ENCODE measurements at regions not wholly inside any gene's neighbourhood (a gene's known extent, or its start where the extent isn't known, plus 50 kb on each side); places are given as distances from the start of the nearest gene placed in this dataset.

DNA sequence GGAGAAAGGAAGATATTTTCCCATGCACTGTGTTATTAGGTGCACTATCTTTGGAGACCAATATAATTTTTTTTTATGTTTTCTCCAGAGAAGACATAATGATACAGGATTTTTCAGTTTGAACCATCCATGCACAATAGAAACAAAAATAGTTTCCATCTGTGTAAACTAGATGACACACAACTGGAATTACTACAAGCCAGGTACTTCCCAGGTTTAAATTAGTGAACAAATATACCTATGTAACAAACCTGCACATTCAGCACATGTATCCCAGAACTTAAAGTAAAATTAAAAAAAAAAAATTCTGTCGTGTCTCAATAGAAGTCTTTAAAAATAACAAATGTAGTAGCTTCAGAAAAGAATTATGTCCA lies 1616.8 kb upstream of the ACVR2A start:
- TF ChIP-seq, protein P1, sequence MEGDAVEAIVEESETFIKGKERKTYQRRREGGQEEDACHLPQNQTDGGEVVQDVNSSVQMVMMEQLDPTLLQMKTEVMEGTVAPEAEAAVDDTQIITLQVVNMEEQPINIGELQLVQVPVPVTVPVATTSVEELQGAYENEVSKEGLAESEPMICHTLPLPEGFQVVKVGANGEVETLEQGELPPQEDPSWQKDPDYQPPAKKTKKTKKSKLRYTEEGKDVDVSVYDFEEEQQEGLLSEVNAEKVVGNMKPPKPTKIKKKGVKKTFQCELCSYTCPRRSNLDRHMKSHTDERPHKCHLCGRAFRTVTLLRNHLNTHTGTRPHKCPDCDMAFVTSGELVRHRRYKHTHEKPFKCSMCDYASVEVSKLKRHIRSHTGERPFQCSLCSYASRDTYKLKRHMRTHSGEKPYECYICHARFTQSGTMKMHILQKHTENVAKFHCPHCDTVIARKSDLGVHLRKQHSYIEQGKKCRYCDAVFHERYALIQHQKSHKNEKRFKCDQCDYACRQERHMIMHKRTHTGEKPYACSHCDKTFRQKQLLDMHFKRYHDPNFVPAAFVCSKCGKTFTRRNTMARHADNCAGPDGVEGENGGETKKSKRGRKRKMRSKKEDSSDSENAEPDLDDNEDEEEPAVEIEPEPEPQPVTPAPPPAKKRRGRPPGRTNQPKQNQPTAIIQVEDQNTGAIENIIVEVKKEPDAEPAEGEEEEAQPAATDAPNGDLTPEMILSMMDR (IDR thresholded peaks at IDR 0.05): no peak
- no peak for TF ChIP-seq POLR2A (IDR thresholded peaks at IDR 0.05)
